NCI-H2171 treated with DMSO at 0.1 percent for 48 hours (cell line): ENCODE measurements at regions not wholly inside any gene's neighbourhood (a gene's known extent, or its start where the extent isn't known, plus 50 kb on each side); places are given as distances from the start of the nearest gene placed in this dataset.
"Not testable (repeated sequence)": the region's sequence is repeated elsewhere in the genome, so short reads cannot be mapped to it uniquely, and the experiment has no call there.

Source experiments
- DNase-seq: peaks from one replicate; lab custom pipeline; 2025; lab: John Stamatoyannopoulos, UW

DNA sequence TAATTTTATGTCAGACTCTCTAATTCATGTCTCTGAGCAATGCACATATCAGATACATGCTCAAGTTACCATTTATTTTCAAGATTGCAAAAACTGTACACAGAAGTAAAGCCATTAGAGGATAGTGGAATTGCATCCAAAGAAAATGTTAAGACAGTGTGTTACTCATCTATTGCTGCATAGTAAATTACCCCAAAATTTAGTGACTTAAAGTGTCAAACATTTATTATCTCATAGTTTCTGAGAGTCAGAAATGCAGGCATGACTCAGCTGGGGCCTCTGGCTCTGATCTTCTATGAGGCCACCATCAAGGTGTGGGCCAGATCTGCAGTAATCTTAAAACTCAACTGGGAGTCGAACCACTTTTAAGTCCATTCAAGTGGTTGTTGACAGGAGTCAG lies 275.2 kb downstream of the QDPR start:
- DNase-seq = no peak

DNA sequence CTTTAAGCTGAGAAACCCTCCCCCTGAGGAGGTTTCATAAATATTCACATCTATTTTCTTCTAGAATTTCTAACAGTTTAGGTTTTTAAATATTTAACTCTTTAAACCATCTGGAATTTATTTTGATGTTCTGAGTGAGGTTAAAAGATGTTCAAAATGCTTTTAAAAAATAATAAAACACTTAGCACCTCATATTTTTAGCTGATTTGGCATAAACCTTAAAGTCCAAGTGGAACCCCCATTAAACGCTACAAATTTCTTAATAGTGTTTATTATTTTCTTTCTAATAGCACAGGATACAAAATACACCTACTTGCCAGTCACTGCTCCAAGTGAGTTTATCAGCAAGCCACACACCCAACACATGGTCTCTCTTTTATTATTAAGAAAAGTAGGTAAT lies 277.2 kb downstream of the QDPR start:
- DNase-seq = no peak

DNA sequence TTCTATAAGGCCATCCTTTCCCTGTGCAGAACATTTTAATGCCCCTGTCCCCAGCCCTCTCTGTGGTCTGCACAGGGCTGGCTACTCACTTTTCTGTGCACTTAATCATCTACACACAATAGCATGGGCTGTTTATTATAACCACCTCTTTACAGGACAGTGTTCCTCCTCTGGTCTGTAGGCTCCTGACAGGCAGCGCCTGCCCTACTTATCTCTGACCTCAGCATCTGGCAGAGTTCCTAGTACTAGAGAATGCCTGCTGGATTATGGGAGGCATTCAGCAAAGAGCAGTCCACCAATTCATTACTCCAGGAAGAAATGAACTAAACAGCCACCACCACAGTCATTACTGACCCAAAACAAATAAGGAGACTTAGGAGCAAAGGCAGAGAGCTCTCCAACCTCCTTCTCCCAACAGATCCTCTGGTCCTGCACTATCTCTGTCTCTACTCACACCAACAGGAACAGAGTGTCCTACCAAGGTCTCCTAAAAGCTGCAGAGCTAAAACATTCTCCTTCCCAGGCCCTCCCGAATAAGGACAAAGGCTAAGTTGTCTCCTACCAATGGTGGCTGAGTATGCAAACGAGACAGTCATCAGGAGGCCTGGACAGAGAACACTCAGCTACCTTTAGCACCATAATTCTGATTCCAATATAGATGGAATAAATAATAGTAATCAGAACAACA lies 279.2 kb downstream of the QDPR start:
- DNase-seq = no peak

DNA sequence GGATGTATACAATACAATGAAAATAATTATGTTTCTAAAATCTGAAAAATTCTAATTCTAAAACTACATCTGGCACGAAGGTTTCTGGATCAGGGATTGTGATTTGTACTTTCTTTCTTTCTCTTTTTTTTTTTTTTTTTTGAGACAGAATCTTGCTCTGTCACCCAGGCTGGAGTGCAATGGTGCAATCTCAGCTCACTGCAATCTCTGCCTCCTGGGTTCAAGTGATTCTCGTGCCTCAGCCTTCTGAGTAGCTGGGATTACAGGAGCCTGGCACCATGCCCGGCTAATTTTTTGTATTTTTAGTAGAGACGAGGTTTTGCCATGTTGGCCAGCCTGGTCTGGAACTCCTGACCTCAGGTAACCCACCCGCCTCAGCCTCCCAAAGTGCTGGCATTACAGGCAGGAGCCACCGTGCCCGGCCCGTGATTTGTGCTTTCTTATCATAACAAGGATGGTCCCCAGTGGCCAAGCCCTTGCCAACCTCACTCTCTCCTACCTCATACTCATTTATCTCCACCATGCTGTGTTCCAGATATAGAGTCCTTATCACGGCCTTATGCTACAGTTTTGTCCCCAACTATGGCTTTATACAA lies 279.9 kb downstream of the QDPR start:
- DNase-seq = not testable (repeated sequence)

DNA sequence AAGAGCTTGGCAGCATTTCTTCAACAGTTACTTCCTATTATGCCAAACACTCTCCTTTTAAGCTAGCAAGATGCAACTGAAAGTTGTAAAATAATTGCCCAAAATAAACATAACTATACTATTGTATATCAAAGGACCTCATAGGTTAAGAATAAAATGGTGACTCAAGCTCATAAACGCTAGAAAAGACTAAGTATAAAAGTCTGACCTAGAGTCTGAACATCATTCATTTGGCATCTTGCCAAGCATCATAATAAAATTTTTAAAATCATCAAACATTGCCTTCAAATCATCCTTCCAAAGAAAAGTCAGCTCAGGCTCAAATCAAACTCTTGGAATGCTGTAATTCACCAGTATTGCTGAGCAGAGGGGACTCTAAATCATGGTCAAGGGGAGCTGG lies 281.2 kb downstream of the QDPR start:
- no peak for DNase-seq

DNA sequence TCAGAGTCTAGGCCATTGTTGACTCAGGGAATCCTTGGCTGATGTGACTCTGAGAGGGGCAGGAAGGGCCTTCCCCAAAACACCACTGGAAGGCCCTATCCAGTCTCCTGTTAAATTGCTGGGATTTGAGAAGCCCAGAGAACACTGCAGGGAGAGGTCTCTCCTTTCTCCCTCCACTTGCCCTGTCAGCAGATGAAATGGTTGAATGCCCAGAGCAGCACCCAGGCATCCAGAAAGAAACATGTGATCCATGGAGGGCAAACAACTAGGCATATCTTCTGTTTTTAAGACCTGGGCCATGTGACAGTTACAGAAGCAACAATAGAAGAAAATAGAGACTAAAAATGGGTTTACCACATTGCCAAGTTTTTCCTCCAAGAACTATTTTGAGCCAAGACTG lies 291.1 kb downstream of the QDPR start:
- no peak for DNase-seq

DNA sequence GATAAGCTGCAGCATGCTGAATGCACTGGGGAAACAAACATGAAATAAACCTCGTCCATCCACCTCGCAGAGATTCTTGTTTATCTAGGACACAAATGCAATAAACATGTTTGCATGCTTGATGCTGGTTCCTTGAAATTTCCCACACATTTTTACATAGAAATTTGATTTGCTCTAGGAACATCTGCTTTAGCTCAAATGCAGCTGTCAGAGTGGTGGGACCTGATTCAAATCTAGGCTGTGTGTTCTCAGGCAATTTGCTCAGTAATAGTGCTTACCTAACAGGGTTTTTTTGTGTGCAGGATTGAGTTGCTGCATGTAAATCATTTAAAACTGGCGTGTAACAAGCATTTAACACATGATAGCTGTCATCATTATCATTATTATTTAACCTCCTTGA lies 293.1 kb downstream of the QDPR start:
- DNase-seq = no peak

DNA sequence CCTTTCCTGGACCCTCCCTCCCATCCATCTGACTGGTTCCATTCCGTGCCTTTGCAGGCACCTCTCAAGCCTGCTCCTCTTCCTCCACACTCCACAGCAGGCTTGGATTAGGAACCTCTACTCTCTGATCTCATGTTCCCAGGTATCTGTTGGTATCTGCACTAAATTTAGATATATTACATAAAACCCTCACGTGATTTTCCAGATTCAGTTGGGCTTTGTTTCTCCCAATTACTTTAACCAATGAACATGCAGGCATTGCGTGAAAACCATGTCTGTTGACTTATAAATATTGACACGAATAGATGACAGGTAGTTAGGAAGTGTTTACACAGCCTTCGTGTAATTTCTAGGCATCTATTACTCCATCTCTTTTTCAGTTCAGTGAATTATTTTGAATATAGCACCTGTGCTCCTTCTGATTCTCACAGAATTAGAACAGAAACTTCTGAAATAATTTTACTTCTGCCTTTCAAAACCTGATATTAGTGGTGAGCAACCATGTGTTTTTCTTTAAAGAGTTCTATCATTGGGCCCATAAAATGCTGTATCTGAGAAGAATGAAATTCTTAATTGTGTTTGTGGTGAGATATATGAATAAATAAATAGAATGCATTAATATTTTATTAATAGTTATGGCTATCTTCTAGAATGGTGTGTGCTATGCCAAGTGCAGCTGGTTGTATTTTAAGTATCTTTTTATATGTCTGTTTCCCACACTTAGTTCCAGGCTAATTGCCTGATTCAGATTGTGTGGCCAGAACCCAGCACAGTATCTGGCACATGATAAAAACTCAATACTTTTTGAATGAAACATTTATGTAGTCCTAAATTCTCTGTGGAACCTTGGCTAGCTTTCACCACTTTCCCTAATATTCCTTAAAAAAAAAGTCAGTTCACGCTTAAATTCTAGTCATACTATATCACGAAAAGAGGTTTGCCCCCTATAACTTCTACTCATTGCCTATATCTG lies 304.8 kb downstream of the QDPR start:
- DNase-seq = no peak

DNA sequence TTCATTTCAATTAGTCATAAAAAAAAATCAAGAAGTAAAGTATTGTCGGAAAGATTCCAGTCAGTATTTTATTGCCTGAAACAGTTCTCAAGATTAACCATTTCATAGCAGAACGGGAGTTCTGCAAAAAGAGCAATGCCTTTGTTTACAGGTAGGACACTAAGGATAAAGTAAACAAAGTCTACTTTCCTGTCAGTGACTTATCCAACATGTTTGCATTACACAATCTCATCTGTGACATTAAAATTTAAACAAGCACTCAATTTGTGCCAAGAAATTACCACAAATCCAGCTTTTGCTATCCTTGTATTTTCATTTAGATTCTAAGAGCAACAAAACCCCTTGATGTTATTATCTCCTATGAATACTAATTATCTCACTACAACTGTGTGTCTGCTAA lies 306.5 kb upstream of the LDB2 start:
- no peak for DNase-seq

DNA sequence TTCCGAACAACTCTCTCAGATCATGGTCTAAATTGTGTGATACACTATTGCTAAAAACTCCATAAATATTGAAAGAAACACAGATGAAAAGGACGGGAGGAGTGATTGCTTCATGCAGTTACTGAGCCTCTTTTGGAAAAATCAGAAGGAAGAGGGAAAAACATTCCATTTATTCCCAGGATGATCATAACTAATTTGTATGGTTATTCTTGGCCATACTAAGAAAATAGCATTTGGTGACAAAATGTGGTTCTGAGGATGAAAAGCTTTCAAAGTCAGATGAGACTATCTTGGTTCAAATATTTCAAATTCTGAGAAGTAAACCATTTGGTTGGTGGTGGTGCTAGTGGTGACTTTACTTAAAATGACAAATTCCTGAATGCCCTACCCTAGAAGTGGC lies 305.4 kb upstream of the LDB2 start:
- no peak for DNase-seq

DNA sequence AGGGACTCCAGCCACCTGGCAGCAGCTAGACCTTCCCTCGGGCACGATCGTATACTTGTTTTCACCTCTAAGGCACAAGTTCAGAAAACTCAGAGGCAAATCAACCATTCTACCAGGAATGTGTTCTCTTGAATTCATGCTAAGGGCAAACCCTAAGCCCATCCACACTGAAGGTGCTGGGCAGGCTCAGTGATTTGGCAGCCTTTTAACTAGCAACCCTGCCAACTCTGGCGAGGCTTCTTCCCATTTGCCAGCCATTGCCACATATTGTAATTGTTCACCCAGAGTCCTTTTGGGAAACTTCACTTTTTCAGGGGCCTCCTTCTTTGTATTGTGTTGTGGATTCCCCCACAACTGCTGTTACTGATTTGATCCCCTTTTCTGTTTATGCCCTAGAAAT lies 298.6 kb upstream of the LDB2 start:
- DNase-seq = no peak

DNA sequence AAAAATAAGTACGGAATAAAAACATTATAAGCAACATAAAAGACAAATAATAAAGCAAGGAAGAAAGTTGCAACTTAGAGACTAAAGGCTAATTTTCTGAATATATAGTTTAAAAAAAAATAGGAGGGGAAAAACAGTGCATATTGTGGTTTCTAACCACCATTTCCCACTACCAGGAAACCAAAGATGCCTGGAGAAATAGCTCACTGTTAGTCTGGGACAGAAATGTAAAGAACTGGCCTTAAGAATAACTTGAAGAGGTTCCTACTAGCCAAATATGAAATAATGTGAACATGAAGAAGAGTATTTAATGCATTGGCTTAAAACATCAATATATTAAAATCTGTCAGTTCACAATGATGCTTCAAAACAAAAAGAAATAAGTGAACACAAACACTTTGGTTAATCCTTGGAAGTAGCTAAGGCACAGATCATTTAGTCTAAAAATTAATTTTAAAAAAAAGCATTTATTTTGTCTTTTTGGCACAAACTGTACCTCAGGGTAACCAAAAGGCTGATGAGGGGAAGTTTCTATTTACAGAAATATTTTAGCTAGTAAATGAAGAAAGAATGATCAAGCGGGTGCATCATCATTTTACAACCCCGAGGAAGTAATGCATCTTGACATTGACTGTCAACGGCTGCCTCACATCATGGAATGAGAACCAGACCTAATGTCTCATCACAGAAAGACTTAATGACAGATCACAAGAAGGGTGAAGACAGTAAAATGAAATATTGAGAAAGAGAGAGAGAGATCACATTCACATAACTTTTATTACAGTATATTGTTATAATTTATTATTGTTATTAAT lies 297.2 kb upstream of the LDB2 start:
- no peak for DNase-seq

DNA sequence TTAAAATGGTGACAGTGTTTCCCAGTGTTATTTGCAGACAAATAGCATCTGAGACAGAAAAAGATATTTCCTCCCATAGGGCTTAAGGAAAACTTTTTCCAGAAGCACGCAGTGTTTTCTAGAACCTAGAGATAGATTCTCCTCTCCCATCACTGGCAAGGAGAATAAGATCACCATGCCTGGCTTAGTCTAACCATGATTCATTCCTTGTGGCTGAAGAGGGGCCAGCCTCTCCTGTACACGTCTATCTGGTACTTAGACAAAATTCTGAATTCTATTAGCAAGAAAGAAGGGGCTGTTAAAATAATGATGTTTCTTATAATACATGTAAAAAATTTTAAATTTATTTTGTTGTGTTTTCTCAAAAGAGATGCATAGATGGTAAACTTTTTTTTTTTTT lies 296.1 kb upstream of the LDB2 start:
- DNase-seq = no peak

DNA sequence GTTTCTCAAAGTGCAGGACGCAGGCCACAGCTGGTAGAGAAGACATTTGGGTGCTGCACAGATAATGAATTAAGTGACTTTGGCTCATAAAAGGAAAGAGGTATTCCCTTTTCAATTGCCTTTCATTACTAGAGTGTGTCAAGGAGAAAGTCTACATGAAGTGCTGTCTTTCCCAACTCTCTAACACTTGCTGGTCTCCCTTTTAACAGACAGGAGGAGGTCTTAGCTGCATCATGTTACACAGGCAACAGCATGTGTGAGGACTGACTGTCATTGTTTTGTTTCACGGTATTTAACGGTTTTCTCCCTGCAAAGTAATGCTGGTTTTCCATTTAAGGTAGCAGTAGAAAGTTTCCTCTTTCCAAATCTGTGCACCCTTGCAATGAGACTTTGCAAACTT lies 291.3 kb upstream of the LDB2 start:
- no peak for DNase-seq

DNA sequence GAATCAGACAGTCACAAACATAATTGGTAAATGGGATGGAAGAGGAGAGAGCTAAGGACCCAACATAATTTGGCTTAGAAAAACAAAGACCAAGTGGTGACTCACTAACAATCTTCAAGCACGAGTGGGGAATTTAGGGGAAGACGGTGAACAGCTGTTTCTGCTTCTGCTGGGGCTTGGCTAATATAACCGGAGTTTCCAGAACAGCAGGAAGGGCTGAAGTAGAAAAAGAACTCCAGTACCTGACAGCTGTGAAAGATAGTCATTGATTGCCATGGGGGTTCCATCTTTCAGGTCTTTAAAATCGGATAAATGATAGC lies 290.9 kb upstream of the LDB2 start:
- no peak for DNase-seq

DNA sequence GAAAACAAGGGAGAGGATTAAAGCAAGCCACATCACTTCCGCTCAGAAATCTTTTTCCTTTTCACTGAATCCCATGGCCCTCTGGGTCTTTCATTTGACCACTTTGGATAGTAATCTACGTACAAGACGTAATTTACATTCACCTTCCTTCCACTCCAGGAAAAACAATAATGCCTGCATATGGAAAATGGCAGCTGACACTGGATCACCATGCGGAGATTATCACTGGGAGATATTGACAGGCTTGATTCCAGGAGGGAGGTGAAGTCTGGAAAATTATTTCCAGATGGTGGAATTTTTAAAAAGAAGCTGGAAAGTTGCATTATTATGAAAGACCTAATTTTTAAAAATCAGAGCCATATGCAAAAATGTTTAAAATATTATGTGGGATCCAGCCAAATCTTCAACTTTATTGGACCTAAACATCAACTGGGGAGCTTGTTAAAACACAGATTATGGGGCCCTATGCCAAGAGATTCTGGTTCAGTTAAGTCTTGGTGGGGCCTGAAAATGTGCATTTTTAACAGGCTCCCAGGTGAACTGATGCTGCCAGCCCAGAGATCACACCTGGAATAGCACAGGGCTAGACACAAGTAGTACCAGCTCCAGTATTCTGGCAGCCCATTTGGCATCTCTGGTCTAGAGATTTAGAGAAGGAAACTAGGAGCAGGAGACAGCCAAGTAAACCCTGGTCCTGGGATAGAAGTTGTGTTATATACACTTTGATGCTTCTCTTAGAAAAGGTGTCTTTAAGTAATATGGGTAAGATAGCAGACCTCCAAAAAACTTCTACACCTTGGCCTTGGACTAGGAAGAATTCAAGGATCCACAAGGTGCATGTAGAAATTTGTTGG lies 290.3 kb upstream of the LDB2 start:
- DNase-seq = no peak

DNA sequence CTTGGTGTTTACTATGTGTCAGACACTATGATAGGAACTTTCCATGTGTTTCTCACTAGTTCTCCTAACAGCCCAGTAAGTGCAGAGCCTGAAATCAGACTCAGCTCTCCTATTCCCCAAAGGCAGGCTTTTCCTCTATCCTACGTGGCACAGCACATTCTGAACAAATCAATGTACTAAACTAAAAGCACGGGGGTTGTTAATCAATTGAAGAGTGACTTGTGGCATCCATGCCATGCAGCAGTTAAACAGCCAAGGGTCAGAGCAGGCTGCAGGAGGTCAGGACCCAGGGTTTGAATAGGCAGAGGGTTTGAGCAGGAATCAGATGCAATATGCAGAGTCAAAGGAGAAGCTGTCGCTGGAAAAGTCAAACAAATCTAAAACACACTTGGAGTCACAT lies 289.7 kb upstream of the LDB2 start:
- no peak for DNase-seq

DNA sequence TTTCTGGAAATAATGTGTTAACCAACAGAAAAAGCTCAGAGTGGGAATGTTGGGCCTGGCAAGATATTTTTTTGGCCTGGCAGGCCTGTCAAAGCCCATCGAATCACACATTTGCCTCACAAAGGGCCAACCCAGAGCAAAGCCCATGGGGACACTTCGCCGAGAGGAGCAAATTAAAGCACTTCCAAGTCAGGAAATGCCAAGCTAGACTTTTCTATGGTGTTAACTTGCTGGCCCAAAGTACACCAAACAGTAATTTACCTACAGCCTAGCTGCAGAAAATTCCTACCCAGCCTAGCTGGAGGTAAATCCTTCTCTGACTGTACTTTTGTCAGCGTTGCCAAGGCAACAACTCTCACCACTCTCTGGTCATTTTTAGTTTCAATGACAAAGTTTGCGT lies 288.6 kb upstream of the LDB2 start:
- DNase-seq = no peak

DNA sequence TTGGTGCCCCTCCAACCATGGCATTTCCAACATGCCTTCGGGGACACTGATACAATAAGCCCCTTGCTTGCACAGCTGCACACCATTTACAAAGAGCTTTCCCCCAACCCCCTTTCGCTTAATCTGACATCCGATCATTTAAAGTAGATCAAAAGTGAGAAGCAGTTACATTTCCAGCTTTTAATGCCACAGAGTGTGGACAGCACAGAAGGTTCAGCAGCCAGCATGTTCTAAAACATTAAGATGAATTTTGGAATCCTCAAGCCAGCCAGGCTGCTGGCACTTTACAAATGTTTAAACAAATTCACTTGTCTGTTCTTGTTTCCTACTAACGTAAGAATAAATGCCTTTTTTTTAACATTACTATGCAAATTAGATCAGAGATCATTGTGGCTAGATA lies 284.4 kb upstream of the LDB2 start:
- DNase-seq = no peak

DNA sequence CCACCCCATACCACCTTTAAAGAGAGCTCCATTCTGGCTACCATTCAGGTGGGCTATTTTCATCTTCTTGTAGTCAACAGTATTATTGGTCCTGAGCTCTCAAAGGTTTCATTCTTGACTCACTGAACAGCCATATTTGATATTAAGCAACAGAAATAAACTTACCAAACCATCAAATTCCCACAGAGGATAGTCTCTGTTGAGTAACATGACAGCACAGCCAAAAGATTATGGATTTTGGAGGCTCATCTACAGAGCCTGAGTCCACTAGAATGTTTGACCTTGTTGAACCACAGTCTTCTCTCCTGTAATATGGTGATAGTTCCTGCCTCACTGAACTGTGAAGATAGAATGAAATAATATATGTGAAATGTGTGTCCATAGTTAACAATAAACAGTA lies 276.3 kb upstream of the LDB2 start:
- no peak for DNase-seq

DNA sequence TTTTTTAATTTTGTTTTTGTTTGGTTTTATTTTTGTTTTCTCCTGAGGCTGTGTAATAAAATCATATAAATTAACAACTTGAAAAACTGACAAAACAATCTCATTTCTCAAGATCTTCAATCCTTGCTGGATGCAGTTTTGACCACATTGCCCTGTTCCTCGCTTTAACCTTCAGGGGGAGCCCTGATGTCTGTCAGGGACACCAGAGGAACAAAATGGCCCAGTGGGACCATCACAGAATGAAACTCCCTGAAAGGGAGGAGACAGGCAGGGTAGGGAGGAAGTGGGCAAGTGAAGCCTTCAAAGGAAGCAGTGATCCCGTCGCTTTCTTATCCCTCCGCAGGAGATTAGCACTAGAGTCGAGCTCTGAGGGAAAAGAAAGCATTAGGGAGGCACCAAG lies 274.9 kb upstream of the LDB2 start:
- no peak for DNase-seq

DNA sequence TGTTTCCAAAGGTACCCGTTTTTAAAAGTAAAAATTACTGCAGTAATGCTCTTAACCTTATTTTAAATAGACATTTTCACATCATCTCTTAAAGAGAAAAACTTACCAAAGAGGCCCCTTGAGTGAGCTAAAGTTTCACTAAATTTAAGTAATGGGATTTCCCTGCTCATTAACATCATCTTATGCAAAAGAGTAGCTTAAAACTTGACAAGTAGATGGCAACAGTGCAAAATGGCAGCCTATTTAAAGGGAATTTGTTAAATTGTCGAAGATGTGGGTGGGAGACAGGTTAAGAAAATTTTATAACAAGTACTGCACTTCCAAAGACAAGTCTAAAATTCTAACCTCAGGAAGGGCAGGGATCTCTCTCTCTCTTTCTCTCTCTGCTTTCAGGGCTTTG lies 271.7 kb upstream of the LDB2 start:
- no peak for DNase-seq
